ENCODE measurements at regions not wholly inside any gene's neighbourhood (a gene's known extent, or its start where the extent isn't known, plus 50 kb on each side); places are given as distances from the start of the nearest gene placed in this dataset.
"Not testable (repeated sequence)": the region's sequence is repeated elsewhere in the genome, so short reads cannot be mapped to it uniquely, and the experiment has no call there.

DNA sequence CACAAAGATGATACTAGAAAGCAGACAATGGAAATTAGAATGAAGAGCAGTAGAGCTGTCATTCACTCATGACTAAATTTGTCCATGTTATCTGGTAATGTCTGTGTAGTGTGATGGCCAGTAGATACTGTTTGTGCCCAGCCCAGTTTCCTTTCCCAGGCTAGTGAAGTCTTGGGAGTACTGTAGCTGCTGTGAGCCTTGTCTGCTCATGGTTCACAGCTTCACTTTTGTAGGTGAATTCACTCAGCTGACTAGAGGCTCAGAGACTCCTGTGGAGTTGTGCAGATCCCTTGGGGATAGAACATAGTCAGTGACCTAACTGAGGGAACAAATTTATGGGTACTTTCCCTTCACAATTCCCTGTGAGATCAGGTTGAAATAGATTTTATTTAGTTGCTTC lies 572.5 kb downstream of the ARL4A start:
- intact Hi-C loops (cut with micrococcal nuclease; ENCODE audit: unreplicated experiment) = loop anchor here (10.0 kb wide), 1 partner anchor 145 kb away; no protein-coding TSS in a partner anchor
- BruUV-seq (replicated peaks) = no TSS peak

GRCh38 chr7:13262929-13263530 lies 575.6 kb downstream of the ARL4A start:
- H3K4me1 Mint-ChIP-seq (ENCODE audit: low read depth, unreplicated experiment) = no peaks in the 10 kb centered on the region
- no TSS peak for BruUV-seq (replicated peaks)
- TF ChIP-seq CTCF (IDR thresholded peaks at IDR 0.05; ENCODE audit: unreplicated experiment) = peak; percentile 74
- H3K36me3 Mint-ChIP-seq (ENCODE audit: insufficient read depth, unreplicated experiment) = no peaks in the 10 kb centered on the region
- CTCF ChIA-PET = interaction anchor here (0.9 to 3.5 kb wide), 3 partner anchors 576 to 581 kb away, joined by 3 to 18 read pairs (median 4); partner anchors contain the start of gene ARL4A
- no peaks in the 10 kb centered on the region for H3K9me3 Mint-ChIP-seq (ENCODE audit: low read depth, unreplicated experiment)
- peak; percentile 25 for DNase-seq
- H3K4me3 Mint-ChIP-seq (ENCODE audit: low read depth, unreplicated experiment) = no peak overlapping the region
- peaks cover 12% of the 10 kb centered on the region for H3K27me3 Mint-ChIP-seq (ENCODE audit: unreplicated experiment)
- no peak overlapping the region for H3K27ac Mint-ChIP-seq (ENCODE audit: unreplicated experiment)
- intact Hi-C loops (cut with micrococcal nuclease; ENCODE audit: unreplicated experiment) = loop anchor here (1.0 to 10.0 kb wide), 5 partner anchors 148 to 738 kb away; no protein-coding TSS in a partner anchor

More for the DNA sequence above, 572.5 kb downstream of the ARL4A start:
- Mint-ChIP-seq H3K27me3 (ENCODE audit: unreplicated experiment) (peaks cover 12% of the 10 kb centered on the region), H3K4me3 (ENCODE audit: low read depth, unreplicated experiment) (no peak overlapping the region), H3K27ac (ENCODE audit: unreplicated experiment) (no peak overlapping the region), H3K36me3 (ENCODE audit: insufficient read depth, unreplicated experiment) (no peaks in the 10 kb centered on the region), H3K9me3 (ENCODE audit: low read depth, unreplicated experiment) (no peaks in the 10 kb centered on the region), H3K4me1 (ENCODE audit: low read depth, unreplicated experiment) (no peaks in the 10 kb centered on the region)
- TF ChIP-seq CTCF (IDR thresholded peaks at IDR 0.05; ENCODE audit: unreplicated experiment) = no peak
- DNase-seq = no peak
- CTCF ChIA-PET = interaction anchor here (1.3 to 3.5 kb wide), 2 partner anchors 573 to 621 kb away, joined by 3 to 18 read pairs; partner anchors contain the start of gene ARL4A

DNA sequence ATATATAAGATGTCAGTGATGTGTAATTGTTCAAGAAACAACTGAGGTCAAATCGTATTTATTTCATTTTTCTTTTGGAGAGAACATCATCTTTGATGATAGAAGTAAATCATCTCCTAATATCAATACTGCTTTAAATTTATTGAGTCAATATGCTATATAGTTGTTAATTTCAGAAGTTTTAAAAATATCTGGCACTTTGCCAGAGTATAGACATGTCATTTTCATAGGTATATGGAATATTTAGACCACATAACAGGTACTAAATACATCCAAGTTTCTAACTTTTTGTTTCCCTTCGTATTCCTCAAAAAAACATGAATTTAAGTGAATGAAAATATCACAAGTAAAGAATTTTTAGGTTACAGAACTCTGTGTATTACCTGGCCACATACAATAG lies 577.8 kb downstream of the ARL4A start:
- intact Hi-C loops (cut with micrococcal nuclease; ENCODE audit: unreplicated experiment) = loop anchor here (10.0 kb wide), 1 partner anchor 150 kb away; no protein-coding TSS in a partner anchor
- Mint-ChIP-seq H3K4me1 (ENCODE audit: low read depth, unreplicated experiment) (no peaks in the 10 kb centered on the region), H3K27ac (ENCODE audit: unreplicated experiment) (no peak overlapping the region), H3K36me3 (ENCODE audit: insufficient read depth, unreplicated experiment) (no peaks in the 10 kb centered on the region), H3K9me3 (ENCODE audit: low read depth, unreplicated experiment) (no peaks in the 10 kb centered on the region), H3K4me3 (ENCODE audit: low read depth, unreplicated experiment) (no peak overlapping the region), H3K27me3 (ENCODE audit: unreplicated experiment) (peaks cover 12% of the 10 kb centered on the region)
- CTCF ChIA-PET = interaction anchor here (1.4 kb wide), 1 partner anchor 578 kb away, joined by 4 read pairs; the partner anchor contains the start of gene ARL4A
- DNase-seq = no peak
- no TSS peak for BruUV-seq (replicated peaks)
- no peak for TF ChIP-seq CTCF (IDR thresholded peaks at IDR 0.05; ENCODE audit: unreplicated experiment)

DNA sequence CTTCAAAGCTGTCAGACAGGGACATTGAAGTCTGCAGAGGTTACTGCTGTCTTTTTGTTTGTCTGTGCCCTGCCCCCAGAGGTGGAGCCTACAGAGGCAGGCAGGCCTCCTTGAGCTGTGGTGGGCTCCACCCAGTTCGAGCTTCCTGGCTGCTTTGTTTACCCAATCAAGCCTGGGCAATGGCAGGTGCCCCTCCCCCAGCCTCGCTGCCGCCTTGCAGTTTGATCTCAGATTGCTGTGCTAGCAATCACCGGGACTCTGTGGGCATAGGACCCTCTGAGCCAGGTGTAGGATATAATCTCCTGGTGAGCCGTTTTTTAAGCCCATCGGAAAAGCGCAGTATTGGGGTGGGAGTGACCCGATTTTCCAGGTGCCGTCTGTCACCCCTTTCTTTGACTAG lies 586.8 kb downstream of the ARL4A start:
- CTCF ChIA-PET; H3K27ac Mint-ChIP-seq (ENCODE audit: unreplicated experiment); BruUV-seq (replicated peaks); H3K4me1 Mint-ChIP-seq (ENCODE audit: low read depth, unreplicated experiment); intact Hi-C loops (cut with micrococcal nuclease; ENCODE audit: unreplicated experiment); H3K36me3 Mint-ChIP-seq (ENCODE audit: insufficient read depth, unreplicated experiment); H3K27me3 Mint-ChIP-seq (ENCODE audit: unreplicated experiment); H3K9me3 Mint-ChIP-seq (ENCODE audit: low read depth, unreplicated experiment); H3K4me3 Mint-ChIP-seq (ENCODE audit: low read depth, unreplicated experiment); DNase-seq: not testable (repeated sequence)

GRCh38 chr7:13276977-13277376 lies 589.5 kb downstream of the ARL4A start:
- CTCF ChIA-PET = no interaction called here
- peak; percentile 77 for TF ChIP-seq CTCF (IDR thresholded peaks at IDR 0.05; ENCODE audit: unreplicated experiment)

More at GRCh38 chr7:13276977-13277376, 589.5 kb downstream of the ARL4A start:
- intact Hi-C loops (cut with micrococcal nuclease; ENCODE audit: unreplicated experiment) = no loop called here
- Mint-ChIP-seq H3K9me3 (ENCODE audit: low read depth, unreplicated experiment) (peaks cover 3% of the 10 kb centered on the region), H3K4me3 (ENCODE audit: low read depth, unreplicated experiment) (no peak overlapping the region), H3K27ac (ENCODE audit: unreplicated experiment) (no peak overlapping the region), H3K36me3 (ENCODE audit: insufficient read depth, unreplicated experiment) (no peaks in the 10 kb centered on the region), H3K4me1 (ENCODE audit: low read depth, unreplicated experiment) (no peaks in the 10 kb centered on the region), H3K27me3 (ENCODE audit: unreplicated experiment) (no peaks in the 10 kb centered on the region)
- DNase-seq = no peak
- BruUV-seq (replicated peaks) = no TSS peak
